Left cardiac atrium (tissue), 4 donors: ENCODE measurements at regions not wholly inside any gene's neighbourhood (a gene's known extent, or its start where the extent isn't known, plus 50 kb on each side); places are given as distances from the start of the nearest gene placed in this dataset.

Experiments
- ATAC-seq, 2 donors: fragments of 200-7000 bp; cut with Tn5 transposase; one replicate each; pipeline ENCODE4 v1.9.1; 2020; ENCODE audit warnings: mild to moderate bottlenecking in 2 of 2, moderate library complexity in 2 of 2
- DNase-seq: peaks from one replicate; pipeline ENCODE4 v3.0.0-alpha.2; 2020
- intact Hi-C, 2 donors: fragments of 100-400 bp; cut with DNase I; formaldehyde crosslinking; loops; one replicate each; pipeline versions ENCODE4 v1.14.1 to v1.15.1; 2022 to 2023
- donor health status: DM: no; HTN: yes; CAD: no.
- donor health status: DM: no; HTN: yes; CAD: no; lungs with severe emphysema.
- donor health status: DM: yes; HTN: yes; CAD: no.
- donor health status: Dilated cardiomyopathy.

DNA sequence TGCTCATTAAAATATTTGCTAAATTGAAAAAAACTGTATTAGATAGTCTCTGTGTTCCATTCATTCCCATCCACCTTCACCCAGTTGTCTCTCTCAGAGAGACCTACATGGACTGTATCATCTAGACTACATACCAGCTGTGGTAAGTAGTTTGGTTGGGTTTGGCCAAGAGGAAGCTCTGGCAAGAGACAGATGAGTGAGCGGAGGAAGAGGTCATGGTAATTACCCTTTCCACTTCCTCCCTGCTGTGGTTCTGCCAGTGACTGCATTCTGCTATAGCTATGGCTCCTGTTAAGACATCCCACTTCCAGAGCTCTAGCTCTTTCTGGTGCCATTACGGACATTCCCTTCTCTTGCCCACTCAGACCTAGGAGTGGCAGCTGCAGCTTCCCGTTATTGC, 239.0 kb upstream of the MID1 start:
- no peak for ATAC-seq
- DNase-seq: no peak
- intact Hi-C loops: no loop called here

DNA sequence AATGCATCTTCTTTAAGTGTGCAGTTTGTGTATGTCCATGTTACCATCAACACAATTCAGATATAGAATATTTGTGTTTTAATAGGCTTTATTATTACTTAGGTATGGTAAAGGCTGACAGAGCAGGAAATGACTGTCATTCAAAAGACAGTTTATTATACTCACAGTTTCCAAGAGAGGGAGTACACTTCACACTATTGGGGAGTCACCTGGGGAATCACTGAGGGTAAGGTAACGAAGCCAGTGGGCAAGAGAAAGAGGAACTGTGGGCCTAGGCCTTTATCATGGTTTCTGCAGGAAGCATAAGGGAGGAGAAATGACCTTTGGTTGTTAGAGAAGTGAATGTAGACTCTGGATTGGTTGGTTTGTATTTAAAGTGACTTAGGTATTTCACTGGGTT, 235.1 kb upstream of the HCCS start:
- no peak for DNase-seq
- intact Hi-C loops: no loop called here
- no peak for ATAC-seq

DNA sequence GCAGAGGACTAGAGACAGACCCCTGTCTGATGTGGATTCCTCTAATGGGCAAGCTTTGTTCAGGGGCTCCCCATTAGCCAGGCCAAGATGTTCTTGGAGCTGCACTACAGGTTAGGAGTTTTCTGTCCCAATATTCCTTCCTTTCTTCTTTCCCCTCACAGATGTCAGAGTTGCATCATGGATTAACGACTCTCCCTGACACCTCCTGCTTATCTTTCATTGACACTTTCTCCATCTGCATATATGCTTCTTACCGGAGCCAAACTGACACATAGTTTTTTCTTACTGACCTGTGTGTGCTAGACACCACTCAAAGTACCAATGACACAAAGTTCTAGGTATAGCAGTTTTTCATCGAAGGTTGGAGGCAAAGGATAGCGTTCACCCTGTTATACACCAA, 228.6 kb upstream of the HCCS start:
- intact Hi-C loops: no loop called here
- ATAC-seq (no peak), DNase-seq (no peak)

DNA sequence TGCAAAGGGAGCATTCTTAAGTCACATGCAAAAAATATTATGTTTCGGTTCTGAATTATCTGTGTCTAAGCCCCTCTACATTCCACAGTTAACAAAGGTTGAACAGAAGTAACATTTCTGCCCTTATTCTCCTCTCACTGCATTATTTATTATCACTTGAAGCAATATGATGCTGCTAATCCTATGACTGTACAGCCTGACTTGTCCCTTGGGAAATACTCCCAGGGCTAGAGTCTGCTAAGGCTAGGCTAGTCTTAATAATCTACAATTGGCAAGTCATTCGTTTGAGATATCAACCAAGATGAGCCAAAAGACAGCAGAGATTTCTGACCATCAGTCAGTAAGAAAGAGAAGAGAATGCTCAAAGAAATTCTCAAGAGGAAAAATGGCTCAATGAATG, 226.9 kb upstream of the HCCS start:
- intact Hi-C loops: no loop called here
- DNase-seq: no peak
- ATAC-seq: no peak

DNA sequence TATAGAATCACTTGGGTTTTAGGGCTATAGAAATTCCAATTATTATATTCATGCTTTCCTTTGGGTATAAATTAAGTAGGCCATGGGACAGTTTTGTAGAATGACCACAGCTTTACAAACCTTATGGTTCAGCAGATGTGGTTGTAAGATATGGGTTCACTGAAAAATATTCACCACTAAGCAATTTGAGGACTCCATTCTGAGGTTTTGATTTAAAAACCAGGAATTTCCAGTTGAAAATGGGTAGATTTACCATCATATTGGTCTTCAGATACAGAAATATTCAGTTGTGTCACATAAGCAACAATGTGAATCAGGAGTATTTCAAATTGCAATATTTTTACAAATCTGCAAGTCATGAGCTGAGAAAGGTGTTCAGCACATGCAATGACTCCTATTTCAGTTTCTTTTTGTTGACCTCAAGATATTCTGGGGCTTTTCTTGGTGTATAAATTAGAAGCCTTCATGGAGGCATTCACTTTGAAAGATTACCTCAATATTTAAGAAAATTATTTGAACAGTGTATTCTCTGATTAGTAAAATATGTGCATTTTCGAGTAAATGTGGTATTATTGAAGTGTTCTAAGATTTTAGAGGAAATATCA, 218.4 kb upstream of the HCCS start:
- intact Hi-C loops: no loop called here
- ATAC-seq (no peak), DNase-seq (no peak)

DNA sequence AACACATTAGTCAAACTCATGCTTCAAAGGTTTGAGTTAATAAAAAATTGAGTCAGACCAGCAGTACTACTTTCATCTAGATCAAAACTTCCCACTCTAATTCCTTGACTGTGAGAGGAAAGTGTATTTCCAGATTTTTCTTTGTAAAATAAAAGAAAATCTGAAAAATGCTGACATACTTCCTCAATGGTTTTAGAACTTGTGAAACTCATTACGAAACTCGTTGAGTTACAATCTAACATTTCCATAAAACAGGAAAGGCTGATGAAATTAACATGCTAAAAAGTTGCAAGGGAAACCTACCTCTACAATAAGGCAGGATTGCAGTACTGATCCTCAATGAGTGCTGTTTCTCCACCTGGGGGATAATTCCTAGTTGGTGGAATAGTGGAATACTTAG, 217.8 kb upstream of the HCCS start:
- DNase-seq (no peak), ATAC-seq (no peak)
- intact Hi-C loops: no loop called here

DNA sequence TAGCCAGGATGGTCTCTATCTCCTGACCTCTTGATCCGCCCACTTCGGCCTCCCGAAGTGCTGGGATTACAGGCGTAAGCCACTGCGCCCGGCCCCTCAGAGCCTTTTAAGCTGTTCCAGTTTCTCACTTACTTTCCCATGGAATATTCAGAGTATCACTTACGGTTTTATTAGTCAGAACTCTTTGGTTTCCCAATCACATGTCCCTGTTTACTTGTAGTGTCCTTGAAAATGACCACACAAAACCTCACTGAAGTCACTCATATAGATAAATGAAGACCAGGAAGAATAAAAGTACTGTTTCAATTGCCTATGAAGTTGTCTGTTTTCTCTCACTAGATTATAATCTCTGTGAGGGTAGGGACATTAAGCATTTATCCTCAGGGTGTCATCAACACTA, 217.2 kb upstream of the HCCS start:
- intact Hi-C loops: no loop called here

DNA sequence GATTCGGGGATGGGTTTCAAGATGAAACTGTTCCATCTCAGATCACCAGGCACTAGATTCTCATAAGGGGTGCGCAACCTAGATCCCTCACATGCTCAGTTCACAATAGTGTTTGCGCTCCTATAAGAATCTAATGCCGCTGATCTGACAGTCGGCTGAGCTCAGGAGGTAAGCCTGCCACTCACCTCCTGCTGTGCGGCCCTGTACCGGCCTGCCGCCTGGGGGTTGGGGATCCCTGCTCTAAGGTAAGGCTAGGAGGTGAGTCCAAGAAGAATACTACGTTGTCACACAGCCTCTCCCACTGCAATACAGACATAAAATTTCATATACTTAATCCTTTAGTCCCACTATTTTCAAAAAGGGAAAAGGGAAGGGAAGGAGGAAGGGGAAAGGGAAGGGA, 213.4 kb upstream of the HCCS start:
- intact Hi-C loops: no loop called here

More for the DNA sequence above, 217.2 kb upstream of the HCCS start:
- DNase-seq (no peak), ATAC-seq (no peak)

DNA sequence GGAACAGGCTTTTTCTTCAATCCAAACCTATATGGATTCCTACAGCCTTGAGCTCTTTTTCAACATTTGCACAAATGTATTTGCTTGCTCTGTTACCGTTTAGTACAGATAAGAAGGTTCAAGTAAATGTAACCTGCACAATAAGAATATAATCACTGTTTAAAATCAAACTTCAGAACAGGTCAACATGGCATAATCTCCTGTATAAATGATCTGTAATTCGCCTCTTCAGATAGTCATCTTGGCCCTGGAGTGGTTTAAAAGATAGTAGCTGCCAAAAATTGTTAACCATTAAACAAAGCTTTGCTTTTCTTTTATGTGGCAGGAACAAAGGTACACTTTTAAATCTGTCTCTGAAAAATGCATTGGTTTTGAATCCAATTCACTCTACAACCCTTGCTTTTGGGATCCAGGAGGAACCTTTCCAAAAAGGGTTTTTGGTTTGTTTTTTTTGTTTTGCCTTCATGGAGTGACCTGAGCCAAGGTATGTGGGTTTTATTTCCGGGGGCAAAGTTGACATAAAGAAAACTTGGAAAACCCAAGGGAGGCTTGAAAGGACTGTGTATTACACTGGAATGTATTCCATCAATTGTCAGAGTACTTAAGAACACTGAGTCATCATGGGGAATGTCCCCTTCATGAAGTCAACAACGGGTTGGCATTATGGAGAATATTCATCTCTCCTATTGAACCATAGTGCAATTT, 210.4 kb upstream of the HCCS start:
- no peak for DNase-seq
- intact Hi-C loops: no loop called here
- no peak for ATAC-seq

More for the DNA sequence above, 213.4 kb upstream of the HCCS start:
- ATAC-seq (no peak), DNase-seq (no peak)

DNA sequence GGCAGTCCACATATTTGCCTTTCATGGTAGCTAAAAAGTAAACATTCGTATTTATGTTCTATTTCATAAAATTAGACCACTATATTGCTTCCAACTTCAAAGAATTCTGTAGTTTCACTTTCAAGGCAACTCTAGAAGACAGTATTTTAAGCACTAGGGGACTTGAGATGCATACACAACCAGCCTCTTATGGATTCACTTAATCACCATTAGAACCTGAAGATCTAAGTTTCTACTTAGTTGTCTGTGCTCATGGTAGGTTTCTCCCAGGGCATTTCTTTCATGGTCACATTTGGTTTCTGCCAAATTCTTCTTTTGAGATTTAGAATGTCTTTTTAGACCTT, 209.9 kb upstream of the HCCS start:
- ATAC-seq: no peak
- intact Hi-C loops: no loop called here
- DNase-seq: no peak

DNA sequence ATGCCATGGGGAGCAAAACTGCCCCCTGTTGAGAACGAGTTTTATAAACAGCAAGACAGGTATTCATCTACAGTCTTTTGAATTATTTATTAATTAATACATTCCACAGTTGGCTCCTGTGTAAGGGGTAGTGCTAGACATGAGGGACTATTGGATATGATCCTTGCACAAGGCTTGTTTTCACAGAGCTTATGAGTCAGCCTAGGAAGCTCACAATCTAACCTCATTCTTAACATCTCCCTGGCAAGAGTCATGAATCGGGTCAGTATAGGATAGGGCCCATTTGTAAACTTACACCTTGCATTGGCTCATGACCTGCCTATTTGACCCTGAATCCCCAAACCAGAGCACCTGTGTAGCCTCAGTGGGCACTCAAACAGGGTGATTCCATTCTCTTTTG, 209.1 kb upstream of the HCCS start:
- no peak for ATAC-seq
- DNase-seq: no peak
- intact Hi-C loops: no loop called here

DNA sequence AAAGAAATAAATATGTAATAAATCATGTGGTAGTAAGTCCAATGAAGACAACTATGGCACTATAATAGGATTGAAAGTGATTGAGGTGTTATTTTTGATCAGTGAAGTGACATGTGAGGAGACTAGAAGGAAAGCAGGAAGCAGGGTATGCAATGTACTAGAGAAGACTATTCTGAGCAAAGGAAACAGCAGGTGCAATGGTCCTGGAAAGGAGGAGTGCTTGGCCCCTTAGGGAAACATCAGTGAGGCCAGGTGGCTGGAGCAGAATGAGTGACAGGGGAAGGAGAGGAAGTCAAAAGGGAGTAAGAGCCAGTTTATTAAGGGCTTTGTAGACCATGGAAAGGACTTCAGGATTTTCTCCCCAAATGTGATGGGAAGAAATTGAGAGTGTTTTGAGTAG, 207.6 kb upstream of the HCCS start:
- ATAC-seq: no peak

DNA sequence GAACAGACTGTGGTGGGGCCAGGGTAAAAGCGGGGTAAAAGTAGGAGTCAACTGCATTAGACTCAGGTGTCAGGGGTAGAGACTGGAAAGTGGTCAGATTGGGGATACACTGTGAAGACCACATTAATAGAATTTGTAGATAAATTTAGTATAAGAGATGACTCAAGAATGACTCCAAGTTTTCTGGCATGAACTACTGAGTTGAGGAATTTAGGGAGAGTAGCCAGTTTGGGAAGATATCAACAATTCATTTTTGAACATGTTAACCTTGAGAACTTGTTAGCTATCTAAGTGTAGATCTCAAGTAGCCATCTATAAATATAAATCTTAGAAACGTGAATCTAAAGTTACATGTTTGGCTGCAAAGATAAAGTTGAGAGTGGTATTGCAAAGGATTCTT, 206.9 kb upstream of the HCCS start:
- ATAC-seq (no peak), DNase-seq (no peak)
- intact Hi-C loops: no loop called here

More for the DNA sequence above, 207.6 kb upstream of the HCCS start:
- intact Hi-C loops: no loop called here
- DNase-seq: no peak

DNA sequence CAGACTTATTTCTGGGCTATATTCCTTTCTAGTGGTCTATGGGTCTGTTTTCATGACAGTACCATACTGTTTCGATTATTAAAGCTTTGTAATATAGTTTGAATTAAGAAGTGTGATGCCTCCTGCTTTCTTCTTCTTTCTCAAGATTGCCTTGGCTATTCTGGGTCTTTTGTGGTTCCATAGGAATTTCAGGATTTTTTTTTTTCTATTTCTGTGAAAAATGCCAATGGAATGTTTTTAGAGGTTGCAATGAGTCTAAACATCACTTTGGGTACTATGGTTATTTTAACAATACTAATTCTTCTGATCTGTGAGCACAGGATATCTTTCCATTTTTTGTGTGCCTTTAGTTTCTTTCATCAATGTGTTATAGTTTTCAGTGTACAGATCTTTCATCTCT, 204.3 kb upstream of the HCCS start:
- intact Hi-C loops: no loop called here
- no peak for ATAC-seq
- no peak for DNase-seq

DNA sequence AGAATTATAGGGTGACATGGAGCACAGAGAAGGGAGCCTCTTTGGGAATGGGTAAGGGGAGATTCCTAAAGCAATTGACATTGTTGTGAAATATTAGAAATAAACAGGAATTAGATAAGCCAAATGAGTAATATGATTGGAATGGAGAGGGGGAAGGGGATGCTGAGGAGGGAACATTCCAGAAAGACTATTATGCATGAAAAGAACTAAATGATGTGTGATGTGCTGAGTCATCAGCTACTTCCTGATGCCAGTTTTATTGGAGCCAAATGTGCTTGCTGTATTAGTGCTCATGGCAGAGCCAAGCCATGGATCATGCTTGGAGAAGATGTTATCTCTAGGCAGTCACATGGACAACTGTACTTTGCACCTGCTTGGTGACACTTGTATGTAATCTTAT, 189.0 kb upstream of the HCCS start:
- intact Hi-C loops: no loop called here
- no peak for DNase-seq
- ATAC-seq: peak in 1 of 2 donors; percentile 22

DNA sequence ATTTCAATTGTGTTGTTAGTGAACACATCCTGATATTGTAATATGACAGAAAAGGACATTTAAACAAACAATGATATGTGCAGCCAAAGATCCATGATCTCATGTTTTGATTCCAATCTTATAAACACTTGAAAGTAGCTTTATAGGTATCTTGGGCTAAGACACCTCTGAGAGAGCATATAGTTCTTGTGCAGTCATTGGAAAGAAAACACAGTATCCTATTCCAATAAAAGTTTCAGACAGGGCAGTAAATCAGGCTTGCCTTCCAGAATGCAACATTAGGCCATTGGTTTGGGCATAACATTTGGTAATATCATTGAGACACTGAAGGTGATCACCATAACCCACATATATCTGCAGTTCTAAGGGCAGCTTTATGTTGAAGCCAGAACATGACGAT, 188.3 kb upstream of the HCCS start:
- no peak for DNase-seq
- intact Hi-C loops: no loop called here
- no peak for ATAC-seq

DNA sequence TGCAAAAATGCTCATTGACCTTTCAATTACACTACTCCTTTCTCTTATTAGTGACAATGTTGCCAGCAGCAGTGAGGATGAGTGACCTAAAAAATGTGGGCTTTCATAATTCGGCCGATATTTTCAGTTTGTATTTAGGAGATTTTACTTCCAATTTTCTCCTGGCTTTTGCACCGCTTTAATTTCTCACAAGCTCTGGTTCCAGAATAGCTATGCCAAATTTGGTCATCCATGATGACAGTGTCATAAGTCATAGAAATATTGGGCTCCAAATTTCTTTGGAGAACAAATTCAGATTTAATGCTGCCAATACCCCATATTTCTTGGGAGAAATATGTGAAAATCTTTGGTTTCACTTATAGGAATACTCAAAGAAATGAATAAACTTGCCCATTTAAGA, 187.7 kb upstream of the HCCS start:
- DNase-seq (no peak), ATAC-seq (no peak)
- intact Hi-C loops: no loop called here

DNA sequence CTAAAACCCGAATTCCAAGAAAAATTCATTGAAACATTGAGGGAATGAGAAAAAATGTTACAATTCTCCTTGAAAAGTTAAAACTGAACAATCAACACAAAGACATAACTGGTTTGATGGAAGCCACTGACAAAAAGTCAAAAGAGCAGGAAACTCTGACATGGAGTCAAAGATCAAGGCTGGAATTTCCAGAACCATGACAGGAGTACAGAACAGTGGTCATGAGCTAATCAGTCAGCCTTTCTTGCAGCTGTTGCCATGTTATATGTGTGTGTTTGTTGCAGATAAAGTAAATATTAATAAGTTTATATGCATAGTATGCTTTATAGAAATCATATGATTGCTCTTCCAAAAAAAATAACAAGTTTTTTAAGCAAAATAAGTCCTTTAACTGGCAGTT, 184.7 kb upstream of the HCCS start:
- ATAC-seq (no peak), DNase-seq (no peak)
- intact Hi-C loops: no loop called here

DNA sequence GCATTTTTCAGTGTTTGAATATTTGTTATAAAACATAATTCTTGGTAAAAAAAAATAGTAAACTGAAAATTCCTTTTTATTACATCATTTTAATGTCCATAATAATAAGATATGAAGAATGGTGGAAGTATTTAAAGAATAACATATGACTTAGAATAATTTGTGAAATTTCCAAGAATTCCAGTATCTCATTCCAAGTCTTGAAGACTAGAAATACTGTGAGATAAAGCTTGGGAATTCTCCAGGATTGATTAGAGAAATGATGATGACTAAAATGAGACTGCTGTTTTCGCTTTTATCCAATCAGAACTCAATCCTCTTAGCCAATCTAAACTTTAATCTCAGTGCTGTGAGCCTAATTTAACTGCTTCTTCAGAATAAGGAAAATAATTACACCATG, 184.2 kb upstream of the HCCS start:
- ATAC-seq (no peak), DNase-seq (no peak)
- intact Hi-C loops: no loop called here

DNA sequence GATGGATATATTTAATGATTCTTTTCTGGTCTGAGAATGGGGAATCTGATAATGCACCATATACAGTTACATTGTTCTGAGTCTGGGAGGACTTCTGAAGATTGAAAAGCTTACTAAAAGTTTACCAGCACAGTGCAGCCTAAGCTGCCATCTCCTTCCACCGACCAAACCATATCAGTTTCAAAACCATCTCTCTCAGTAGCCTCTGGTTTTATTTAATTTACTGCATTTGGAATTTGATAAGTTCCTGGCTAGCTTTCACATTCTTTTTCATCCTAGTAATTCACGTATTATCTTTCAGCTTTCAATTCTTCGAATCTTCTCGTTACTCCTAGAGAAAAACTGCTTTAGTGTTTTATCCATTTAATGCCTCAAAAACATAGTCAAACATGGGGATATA, 181.4 kb upstream of the HCCS start:
- ATAC-seq (no peak), DNase-seq (no peak)
- intact Hi-C loops: no loop called here

DNA sequence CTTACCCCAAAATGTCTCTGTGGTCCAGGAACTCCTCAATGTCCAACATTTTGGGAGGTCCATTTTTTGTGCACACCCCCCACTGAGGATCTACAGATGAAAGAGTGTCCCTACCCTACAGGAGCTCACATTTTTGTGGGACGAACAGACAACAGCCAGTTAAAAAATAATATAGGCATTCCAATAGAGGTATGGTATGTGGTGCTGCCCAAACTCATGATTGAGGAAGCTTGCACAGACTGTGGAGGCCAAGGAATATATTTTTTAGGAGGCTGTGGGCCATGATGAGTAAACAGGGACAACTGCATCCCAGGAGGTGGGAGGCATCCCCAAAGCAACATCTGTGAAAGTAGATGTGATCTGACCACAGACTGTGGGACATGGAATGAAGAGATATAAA, 181.0 kb upstream of the HCCS start:
- intact Hi-C loops: no loop called here
- DNase-seq (no peak), ATAC-seq (no peak)

DNA sequence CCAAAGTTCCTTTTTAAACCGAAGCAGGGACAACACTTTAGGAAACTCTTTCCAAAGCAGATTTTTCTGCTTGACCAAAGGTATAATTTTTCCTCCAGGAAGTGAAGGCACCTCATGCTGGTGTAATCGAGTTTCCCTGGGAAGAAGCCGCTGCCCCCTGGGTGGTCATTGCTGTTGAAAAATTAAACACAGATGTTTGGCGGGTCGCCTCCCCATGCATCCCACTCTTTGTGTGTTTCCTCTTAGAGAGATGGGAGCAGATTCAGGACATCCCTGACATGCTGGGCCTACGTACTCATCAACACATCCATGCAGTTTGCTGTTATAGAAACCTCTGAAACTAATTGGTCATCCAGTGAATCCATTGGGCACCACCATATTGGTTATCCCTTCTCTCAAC, 179.2 kb upstream of the HCCS start:
- DNase-seq (no peak), ATAC-seq (no peak)
- intact Hi-C loops: no loop called here
